SK-N-SH (cell line): ENCODE measurements at regions not wholly inside any gene's neighbourhood (a gene's known extent, or its start where the extent isn't known, plus 50 kb on each side); places are given as distances from the start of the nearest gene placed in this dataset.
A peak's percentile ranks its signal among the peaks of the same experiment; 100 is the strongest.

Source experiments
- CTCF ChIA-PET: fragments of 300-600, 350-600 bp; formaldehyde crosslinking; extraction: SDS; loops from one replicate; lab custom pipeline; 2021; lab: Yijun Ruan, JAX
- POLR2A ChIA-PET: fragments of 350-600 bp; sonication (Branson Sonifier 250); formaldehyde crosslinking; extraction: SDS; loops from one replicate; lab custom pipeline; 2020; ENCODE audit warnings: antibody characterized with exemption, inconsistent platforms; lab: Yijun Ruan, JAX
- DNase-seq: peaks from one replicate; pipeline ENCODE4 v3.0.0; 2012
- H2AFZ ChIP-seq: fragments of 200-600 bp; sonication (generic); 2 replicates; pipeline ENCODE4 v1.8.1; 2016; ENCODE audit warnings: antibody characterized with exemption, mild to moderate bottlenecking, low read depth
- H3F3A ChIP-seq: fragments of 200-600 bp; sonication (generic); replicated peaks from 2 replicates; pipeline ENCODE3; 2016; ENCODE audit warnings: antibody characterized with exemption, mild to moderate bottlenecking; ENCODE audit not compliant: insufficient read depth
- H3K27ac ChIP-seq, 2 experiments: fragments of 200-500 bp in 1 of 2; fragments of 200-600 bp in 1 of 2; sonication (Bioruptor generic) in 1 of 2; sonication (generic), shearing (Covaris generic) in 1 of 2; 2 replicates each; pipeline versions ENCODE4 v1.5.1 to v1.6.1; 2014 to 2016; ENCODE audit warnings: low read depth in 2 of 2, inconsistent platforms in 1 of 2, low read length in 1 of 2, mild to moderate bottlenecking in 1 of 2, mixed read lengths in 1 of 2
- H3K27me3 ChIP-seq: fragments of 200-600 bp; sonication (generic), shearing (Covaris generic); 2 replicates; pipeline ENCODE4 v1.6.1; 2016; ENCODE audit warnings: mixed run types; ENCODE audit not compliant: insufficient read depth
- H3K36me3 ChIP-seq, 2 experiments: fragments of 200-500 bp in 1 of 2; fragments of 200-600 bp in 1 of 2; sonication (Bioruptor generic) in 1 of 2; sonication (generic) in 1 of 2; replicated peaks in 1 of 2; 2 replicates each; pipeline versions ENCODE3 to v1.5.1; 2014 to 2016; ENCODE audit warnings: low read length in 1 of 2, mild to moderate bottlenecking in 1 of 2; ENCODE audit not compliant: insufficient read depth in 2 of 2, control insufficient read depth in 1 of 2
- H3K4me1 ChIP-seq, 2 experiments: fragments of 200-500 bp in 1 of 2; fragments of 200-600 bp in 1 of 2; sonication (Bioruptor generic) in 1 of 2; sonication (generic), shearing (Covaris generic) in 1 of 2; 2 replicates each; pipeline versions ENCODE4 v1.5.1 to v1.6.1; 2014 to 2016; ENCODE audit warnings: low read depth in 1 of 2, low read length in 1 of 2, mixed run types in 1 of 2; ENCODE audit not compliant: insufficient read depth in 2 of 2, control insufficient read depth in 1 of 2
- H3K4me2 ChIP-seq: fragments of 200-600 bp; sonication (generic), shearing (Covaris generic); 2 replicates; pipeline ENCODE4 v1.6.1; 2017; ENCODE audit warnings: mixed run types
- H3K4me3 ChIP-seq, 2 experiments: fragments of 200-500 bp in 1 of 2; fragments of 200-600 bp in 1 of 2; sonication (Bioruptor generic) in 1 of 2; sonication (generic), shearing (Covaris generic) in 1 of 2; 2 replicates each; pipeline versions ENCODE4 v1.5.1 to v1.8.1; 2014 to 2016; ENCODE audit warnings: low read depth in 2 of 2, inconsistent platforms in 1 of 2, low read length in 1 of 2, mild to moderate bottlenecking in 1 of 2, mixed read lengths in 1 of 2, moderate library complexity in 1 of 2
- H3K79me2 ChIP-seq: fragments of 200-600 bp; sonication (generic); 2 replicates; pipeline ENCODE4 v1.8.1; 2017; ENCODE audit warnings: mild to moderate bottlenecking; ENCODE audit not compliant: insufficient read depth
- H3K9ac ChIP-seq: fragments of 200-600 bp; sonication (generic); 2 replicates; pipeline ENCODE4 v1.6.1; 2017; ENCODE audit warnings: mixed run types
- H3K9me2 ChIP-seq: fragments of 200-600 bp; sonication (generic); 2 replicates; pipeline ENCODE4 v1.6.1; 2017; ENCODE audit warnings: mixed run types
- H3K9me3 ChIP-seq: fragments of 200-600 bp; sonication (generic); 2 replicates; pipeline ENCODE4 v1.6.1; 2017; ENCODE audit warnings: mixed run types, mild to moderate bottlenecking, moderate library complexity
- H4K20me1 ChIP-seq: fragments of 200-600 bp; sonication (generic); 2 replicates; pipeline ENCODE4 v1.6.1; 2017; ENCODE audit warnings: mild to moderate bottlenecking, mixed run types; ENCODE audit not compliant: insufficient read depth
- CHD2 ChIP-seq: fragments of 150-350 bp; IDR thresholded peaks from 2 replicates; pipeline ENCODE4 v1.6.1; 2018; ENCODE audit warnings: low read length; ENCODE audit not compliant: partially characterized antibody
- EP300 ChIP-seq, 2 experiments: IDR thresholded peaks; 2 replicates each; pipeline versions ENCODE4 v1.4.0 to v1.6.1; 2012; ENCODE audit warnings: borderline replicate concordance in 1 of 2, low read depth in 1 of 2, low read length in 1 of 2
- FOSL2 ChIP-seq: IDR thresholded peaks from 2 replicates; pipeline ENCODE4 v1.4.0; 2012; ENCODE audit warnings: low read depth, mild to moderate bottlenecking, moderate library complexity, borderline replicate concordance
- GATA2 ChIP-seq: sonication (generic); formaldehyde crosslinking; IDR thresholded peaks from 2 replicates; pipeline ENCODE4 v1.5.0; 2020; ENCODE audit warnings: mild to moderate bottlenecking, missing genetic modification reagents
- JUND ChIP-seq: IDR thresholded peaks from 2 replicates; pipeline ENCODE4 v1.4.0; 2012
- MEF2A ChIP-seq: IDR thresholded peaks from 2 replicates; pipeline ENCODE4 v1.4.0; 2012; ENCODE audit warnings: low read depth, borderline replicate concordance
- MXI1 ChIP-seq: IDR thresholded peaks from 2 replicates; pipeline ENCODE4 v1.6.1; 2012; ENCODE audit warnings: mild to moderate bottlenecking, low read depth, low read length, improper control_type of control experiment
- NFIC ChIP-seq: IDR thresholded peaks from 2 replicates; pipeline ENCODE4 v1.4.0; 2012; ENCODE audit warnings: borderline replicate concordance
- NRF1 ChIP-seq: IDR thresholded peaks from 2 replicates; pipeline ENCODE4 v1.6.1; 2012; ENCODE audit warnings: low read depth, mild to moderate bottlenecking, low read length
- POLR2AphosphoS5 ChIP-seq: IDR thresholded peaks from 2 replicates; pipeline ENCODE4 v1.6.1; 2012; ENCODE audit warnings: low read depth, low read length
- RAD21 ChIP-seq: IDR thresholded peaks from 2 replicates; pipeline ENCODE4 v1.6.1; 2012; ENCODE audit warnings: mild to moderate bottlenecking, low read length
- RFX5 ChIP-seq: IDR thresholded peaks from 2 replicates; pipeline ENCODE4 v1.6.1; 2012; ENCODE audit warnings: mild to moderate bottlenecking, improper control_type of control experiment, low read length
- RXRA ChIP-seq: IDR thresholded peaks from 2 replicates; pipeline ENCODE4 v1.4.0; 2012; ENCODE audit warnings: low read depth, mild to moderate bottlenecking, borderline replicate concordance
- SIN3A ChIP-seq: IDR thresholded peaks from 2 replicates; pipeline ENCODE4 v1.6.1; 2012; ENCODE audit warnings: low read depth, mild to moderate bottlenecking, low read length, moderate library complexity, borderline replicate concordance
- SMC3 ChIP-seq: IDR thresholded peaks from 2 replicates; pipeline ENCODE4 v1.6.1; 2012; ENCODE audit warnings: low read depth, low read length, improper control_type of control experiment
- TAF1 ChIP-seq: IDR thresholded peaks from 2 replicates; pipeline ENCODE4 v1.6.1; 2012; ENCODE audit warnings: low read depth, mild to moderate bottlenecking, low read length, moderate library complexity, borderline replicate concordance
- TCF12 ChIP-seq: IDR thresholded peaks from 2 replicates; pipeline ENCODE4 v1.4.0; 2012
- TEAD4 ChIP-seq: IDR thresholded peaks from 2 replicates; pipeline ENCODE4 v1.4.0; 2012; ENCODE audit warnings: mild to moderate bottlenecking, borderline replicate concordance; ENCODE audit not compliant: insufficient read depth
- YY1 ChIP-seq: IDR thresholded peaks from 2 replicates; pipeline ENCODE4 v1.4.0; 2012; ENCODE audit warnings: low read depth, mild to moderate bottlenecking
- WGBS: methylation state at CpG from one replicate; pipeline ENCODE4 v1.1.6; 2017; ENCODE audit warnings: low lambda C conversion rate; 5-methylcytosine and 5-hydroxymethylcytosine counted together
- TF ChIP-seq, protein P1 (sequence below): IDR thresholded peaks from 2 replicates; pipeline ENCODE4; 2012
- TF ChIP-seq, protein P2 (sequence below): IDR thresholded peaks from 2 replicates; pipeline ENCODE4 v1.4.0; 2012; ENCODE audit warnings: low read depth
- TF ChIP-seq, protein P3 (sequence below): fragments of 200-600 bp; sonication (generic); IDR thresholded peaks from 2 replicates; pipeline ENCODE4 v1.6.1; 2017; ENCODE audit warnings: antibody characterized with exemption, mild to moderate bottlenecking, moderate library complexity
- TF ChIP-seq, protein P4 (sequence below): fragments of 150-350 bp; IDR thresholded peaks from 2 replicates; pipeline ENCODE4 v1.6.1; 2016; ENCODE audit warnings: mild to moderate bottlenecking, low read depth, low read length

DNA sequence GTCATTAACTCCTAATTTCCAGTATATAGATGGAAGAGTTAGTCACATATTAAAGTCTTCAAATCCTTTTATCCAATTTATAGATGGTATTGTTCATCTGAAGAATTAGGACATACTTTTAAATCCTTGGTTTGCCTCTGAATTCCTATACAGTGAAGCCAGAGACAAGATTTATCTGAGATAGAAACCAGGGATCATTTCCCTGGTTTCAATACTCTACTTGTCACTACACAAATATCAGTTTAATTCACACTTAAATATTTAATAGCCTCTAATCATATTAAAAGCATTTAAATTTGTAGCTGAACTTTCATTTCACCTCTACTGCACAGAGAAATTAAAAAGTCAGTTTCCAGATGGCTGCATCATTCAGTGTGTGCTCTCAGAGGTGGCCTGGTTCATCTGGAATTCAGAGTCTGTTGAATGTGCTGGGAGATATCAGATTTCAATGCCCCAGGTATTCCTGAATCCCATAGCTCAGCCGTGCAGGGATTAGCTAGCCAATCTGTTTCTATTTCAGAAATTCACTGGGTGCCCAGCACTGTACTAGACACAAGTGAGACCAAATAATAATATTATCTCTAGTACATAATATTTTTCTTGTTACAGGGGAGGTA, 344.3 kb downstream of the AASDHPPT start (continued):
- TF ChIP-seq RFX5 (no peak), TCF12 (peak; percentile 69), SMC3 (no peak), TEAD4 (no peak), MXI1 (no peak), GATA2 (CRISPR knock-in tag) (no peak), FOSL2 (0 out of 2 replicates have a peak, but pooled peaks have one; percentile 3), CHD2 (no peak), TAF1 (no peak), MEF2A (no peak), SIN3A (no peak), JUND (no peak; the same call in 1 of the 2 replicates), POLR2AphosphoS5 (no peak), NFIC (no peak), EP300 (IDR thresholded peaks at IDR 0.05; ENCODE audit: borderline replicate concordance in 1 of 2, low read depth in 1 of 2, low read length in 1 of 2) (peak; percentile 6 to 38; a peak in 2 of 4 replicates), NRF1 (no peak), RXRA (0 out of 2 replicates have a peak, but pooled peaks have one; percentile 11), RAD21 (no peak)
- TF ChIP-seq, protein P1, sequence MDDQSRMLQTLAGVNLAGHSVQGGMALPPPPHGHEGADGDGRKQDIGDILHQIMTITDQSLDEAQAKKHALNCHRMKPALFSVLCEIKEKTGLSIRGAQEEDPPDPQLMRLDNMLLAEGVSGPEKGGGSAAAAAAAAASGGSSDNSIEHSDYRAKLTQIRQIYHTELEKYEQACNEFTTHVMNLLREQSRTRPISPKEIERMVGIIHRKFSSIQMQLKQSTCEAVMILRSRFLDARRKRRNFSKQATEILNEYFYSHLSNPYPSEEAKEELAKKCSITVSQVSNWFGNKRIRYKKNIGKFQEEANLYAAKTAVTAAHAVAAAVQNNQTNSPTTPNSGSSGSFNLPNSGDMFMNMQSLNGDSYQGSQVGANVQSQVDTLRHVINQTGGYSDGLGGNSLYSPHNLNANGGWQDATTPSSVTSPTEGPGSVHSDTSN, result peak; percentile 38; the same call in 1 of the 2 replicates
- TF ChIP-seq, protein P2, sequence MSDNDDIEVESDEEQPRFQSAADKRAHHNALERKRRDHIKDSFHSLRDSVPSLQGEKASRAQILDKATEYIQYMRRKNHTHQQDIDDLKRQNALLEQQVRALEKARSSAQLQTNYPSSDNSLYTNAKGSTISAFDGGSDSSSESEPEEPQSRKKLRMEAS, result no peak

DNA sequence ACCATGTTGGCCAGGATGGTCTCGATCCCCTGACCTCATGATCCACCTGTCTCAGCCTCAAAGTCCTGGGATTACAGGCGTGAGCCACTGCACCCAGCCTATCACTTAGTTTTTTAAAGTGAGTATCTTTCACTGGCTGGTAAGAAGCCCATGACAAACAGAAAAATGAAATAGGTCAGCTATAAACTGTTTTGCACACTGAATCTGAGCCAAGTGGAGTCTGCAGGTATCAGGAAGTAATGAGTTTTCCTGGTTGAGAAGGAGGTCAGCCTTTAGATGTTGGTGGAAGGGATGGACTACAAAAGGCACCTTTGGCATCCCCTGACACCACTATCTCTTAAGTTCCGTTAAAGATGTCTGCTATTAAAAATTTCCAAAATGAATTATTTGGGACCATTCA, 345.1 kb downstream of the AASDHPPT start:
- DNase-seq, result no peak
- peaks cover 0 to 10% of the 10 kb centered on the region in 2 experiments; a peak in 1 of 4 replicates for H3K4me1 ChIP-seq
- no peak overlapping the region for H3K9ac ChIP-seq
- 73% methylated on average over 3 of the region's 3 CpGs for WGBS
- H3K27ac ChIP-seq, result no peak overlapping the region
- H3K9me3 ChIP-seq, result no peaks in the 10 kb centered on the region
- no peak overlapping the region for H3K4me2 ChIP-seq
- no peaks in the 10 kb centered on the region for H4K20me1 ChIP-seq
- POLR2A ChIA-PET, result no interaction called here
- TF ChIP-seq JUND (no peak), NRF1 (no peak), TAF1 (no peak), RFX5 (no peak), CHD2 (no peak), POLR2AphosphoS5 (no peak), EP300 (IDR thresholded peaks at IDR 0.05; ENCODE audit: borderline replicate concordance in 1 of 2, low read depth in 1 of 2, low read length in 1 of 2) (no peak), YY1 (no peak), SMC3 (no peak), MXI1 (no peak)
- TF ChIP-seq, protein P3, sequence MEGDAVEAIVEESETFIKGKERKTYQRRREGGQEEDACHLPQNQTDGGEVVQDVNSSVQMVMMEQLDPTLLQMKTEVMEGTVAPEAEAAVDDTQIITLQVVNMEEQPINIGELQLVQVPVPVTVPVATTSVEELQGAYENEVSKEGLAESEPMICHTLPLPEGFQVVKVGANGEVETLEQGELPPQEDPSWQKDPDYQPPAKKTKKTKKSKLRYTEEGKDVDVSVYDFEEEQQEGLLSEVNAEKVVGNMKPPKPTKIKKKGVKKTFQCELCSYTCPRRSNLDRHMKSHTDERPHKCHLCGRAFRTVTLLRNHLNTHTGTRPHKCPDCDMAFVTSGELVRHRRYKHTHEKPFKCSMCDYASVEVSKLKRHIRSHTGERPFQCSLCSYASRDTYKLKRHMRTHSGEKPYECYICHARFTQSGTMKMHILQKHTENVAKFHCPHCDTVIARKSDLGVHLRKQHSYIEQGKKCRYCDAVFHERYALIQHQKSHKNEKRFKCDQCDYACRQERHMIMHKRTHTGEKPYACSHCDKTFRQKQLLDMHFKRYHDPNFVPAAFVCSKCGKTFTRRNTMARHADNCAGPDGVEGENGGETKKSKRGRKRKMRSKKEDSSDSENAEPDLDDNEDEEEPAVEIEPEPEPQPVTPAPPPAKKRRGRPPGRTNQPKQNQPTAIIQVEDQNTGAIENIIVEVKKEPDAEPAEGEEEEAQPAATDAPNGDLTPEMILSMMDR, result no peak
- TF ChIP-seq, protein P4, sequence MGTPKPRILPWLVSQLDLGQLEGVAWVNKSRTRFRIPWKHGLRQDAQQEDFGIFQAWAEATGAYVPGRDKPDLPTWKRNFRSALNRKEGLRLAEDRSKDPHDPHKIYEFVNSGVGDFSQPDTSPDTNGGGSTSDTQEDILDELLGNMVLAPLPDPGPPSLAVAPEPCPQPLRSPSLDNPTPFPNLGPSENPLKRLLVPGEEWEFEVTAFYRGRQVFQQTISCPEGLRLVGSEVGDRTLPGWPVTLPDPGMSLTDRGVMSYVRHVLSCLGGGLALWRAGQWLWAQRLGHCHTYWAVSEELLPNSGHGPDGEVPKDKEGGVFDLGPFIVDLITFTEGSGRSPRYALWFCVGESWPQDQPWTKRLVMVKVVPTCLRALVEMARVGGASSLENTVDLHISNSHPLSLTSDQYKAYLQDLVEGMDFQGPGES, result no peak
- H3K79me2 ChIP-seq, result no peaks in the 10 kb centered on the region
- CTCF ChIA-PET, result no interaction called here
- H3K27me3 ChIP-seq, result no peaks in the 10 kb centered on the region
- H3K9me2 ChIP-seq, result no peaks in the 10 kb centered on the region
- H3K4me3 ChIP-seq, result no peak overlapping the region
- no peaks in the 10 kb centered on the region for H3K36me3 ChIP-seq
- H2AFZ ChIP-seq, result no peak overlapping the region
- H3F3A ChIP-seq, result peaks cover 13% of the 10 kb centered on the region
